HG03558 (cell line): ENCODE measurements at regions not wholly inside any gene's neighbourhood (a gene's known extent, or its start where the extent isn't known, plus 50 kb on each side); places are given as distances from the start of the nearest gene placed in this dataset.

Experiments
- ATAC-seq: cut with Tn5 transposase; IDR thresholded peaks from one replicate; pipeline ENCODE4 v1.9.1; 2021; ENCODE audit warnings: moderate number of reproducible peaks; ENCODE audit not compliant: unreplicated experiment; ENCODE audit errors: extremely low read depth

- ATAC-seq = no peak
Measured at GRCh38 chr9:94159069-94159939, 75.0 kb downstream of the PTPDC1 start.

- no peak for ATAC-seq
Measured at GRCh38 chr9:94160594-94161501, 76.6 kb downstream of the PTPDC1 start.

GRCh38 chr9:94161673-94162072 is 77.4 kb downstream of the PTPDC1 start:
- no peak for ATAC-seq

GRCh38 chr9:94164806-94165549 is 80.7 kb downstream of the PTPDC1 start:
- ATAC-seq = no peak

- peak; percentile 90 for ATAC-seq
Measured at GRCh38 chr9:94165592-94166235, 81.5 kb downstream of the PTPDC1 start.

- peak; percentile 26 for ATAC-seq
Measured at GRCh38 chr9:94166236-94166975, 82.1 kb downstream of the PTPDC1 start.

- ATAC-seq = no peak
Measured at GRCh38 chr9:94166976-94167346, 82.7 kb downstream of the PTPDC1 start.

GRCh38 chr9:94167376-94167890 is 83.2 kb downstream of the PTPDC1 start:
- ATAC-seq = no peak

GRCh38 chr9:94168203-94169000 is 84.1 kb downstream of the PTPDC1 start:
- no peak for ATAC-seq

GRCh38 chr9:94169968-94170367 is 85.7 kb downstream of the PTPDC1 start:
- no peak for ATAC-seq

- no peak for ATAC-seq
Measured at GRCh38 chr9:94173632-94174031, 85.5 kb upstream of the ZNF169 start.

GRCh38 chr9:94174164-94174563 is 84.9 kb upstream of the ZNF169 start:
- ATAC-seq = no peak

- ATAC-seq = no peak
Measured at GRCh38 chr9:94175669-94176068, 83.4 kb upstream of the ZNF169 start.

GRCh38 chr9:94176608-94177007 is 82.5 kb upstream of the ZNF169 start:
- no peak for ATAC-seq

- peak; percentile 51 for ATAC-seq
Measured at GRCh38 chr9:94178927-94179326, 80.2 kb upstream of the ZNF169 start.

- ATAC-seq = no peak
Measured at GRCh38 chr9:94181408-94182181, 77.5 kb upstream of the ZNF169 start.

GRCh38 chr9:94182532-94182931 is 76.6 kb upstream of the ZNF169 start:
- ATAC-seq = no peak
